Stimulated activated memory B cell treated with anti-CD40 and anti-IgM and Interleukin-4, amounts not matched to agents 10 μg/mL and 1 μg/mL and 100 μg/mL, for 72 hours (primary cell): ENCODE measurements at regions not wholly inside any gene's neighbourhood (a gene's known extent, or its start where the extent isn't known, plus 50 kb on each side); places are given as distances from the start of the nearest gene placed in this dataset.
A peak's percentile ranks its signal among the peaks of the same experiment; 100 is the strongest.

ENCODE experiments used
- ATAC-seq: fragments of 150-1000 bp; cut with Tn5 transposase; 2 replicates; pipeline ENCODE4 v1.10.0; 2021
- H3K27ac Mint-ChIP-seq: one replicate; pipeline ENCODE4 v1.8.0; 2022; ENCODE audit warnings: mild to moderate bottlenecking, mixed read lengths
- H3K27me3 Mint-ChIP-seq: one replicate; pipeline ENCODE4 v1.8.0; 2022; ENCODE audit warnings: mixed read lengths
- H3K36me3 Mint-ChIP-seq: one replicate; pipeline ENCODE4 v1.8.0; 2022; ENCODE audit warnings: mixed read lengths
- H3K4me1 Mint-ChIP-seq: one replicate; pipeline ENCODE4 v1.8.0; 2022; ENCODE audit warnings: mixed read lengths
- H3K4me3 Mint-ChIP-seq: one replicate; pipeline ENCODE4 v1.8.0; 2022; ENCODE audit warnings: mild to moderate bottlenecking, moderate library complexity, mixed read lengths
- H3K9me3 Mint-ChIP-seq: one replicate; pipeline ENCODE4 v1.8.0; 2022; ENCODE audit warnings: mixed read lengths

DNA sequence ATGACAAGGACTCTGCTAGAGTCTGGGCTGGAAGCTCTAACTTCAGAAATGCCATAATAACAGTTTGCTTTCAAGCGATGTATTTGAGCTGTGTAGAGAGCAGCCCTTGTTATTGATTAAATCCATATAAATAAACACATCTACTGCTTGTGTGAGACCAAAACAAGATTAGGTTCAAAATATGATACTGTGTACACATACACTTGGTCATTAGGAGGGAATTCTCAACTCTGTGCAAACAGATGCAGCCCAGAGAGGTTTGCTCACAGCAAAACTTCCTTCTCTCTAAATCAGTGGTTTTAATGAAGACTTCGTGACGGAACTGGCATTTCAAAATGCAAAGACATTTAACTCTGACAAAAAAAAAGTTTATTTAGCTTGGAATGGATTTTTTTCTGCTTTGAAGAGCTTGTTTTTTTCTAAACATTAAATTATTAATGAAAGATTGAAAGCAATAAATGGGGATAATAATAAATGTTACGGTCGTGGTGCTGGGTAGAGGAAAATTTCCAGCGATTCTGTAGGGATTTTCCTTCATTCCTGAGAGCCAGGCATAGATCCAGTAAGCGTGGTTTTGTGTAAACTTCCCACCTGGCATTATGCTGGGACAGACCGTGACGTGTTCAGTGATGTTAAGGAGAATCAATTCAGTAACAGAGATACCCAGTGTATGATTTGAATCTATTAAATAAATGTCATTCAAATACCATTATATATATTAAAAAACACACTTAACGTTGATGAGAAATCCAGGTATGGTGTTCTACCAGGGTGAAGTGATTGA, 213.7 kb downstream of the TEX29 start:
- H3K36me3 Mint-ChIP-seq: no peaks in the 10 kb centered on the region
- no peak overlapping the region for H3K27ac Mint-ChIP-seq
- H3K9me3 Mint-ChIP-seq: no peaks in the 10 kb centered on the region
- H3K4me3 Mint-ChIP-seq: no peak overlapping the region
- no peak for ATAC-seq
- peaks cover 60% of the 10 kb centered on the region for H3K27me3 Mint-ChIP-seq
- no peaks in the 10 kb centered on the region for H3K4me1 Mint-ChIP-seq

DNA sequence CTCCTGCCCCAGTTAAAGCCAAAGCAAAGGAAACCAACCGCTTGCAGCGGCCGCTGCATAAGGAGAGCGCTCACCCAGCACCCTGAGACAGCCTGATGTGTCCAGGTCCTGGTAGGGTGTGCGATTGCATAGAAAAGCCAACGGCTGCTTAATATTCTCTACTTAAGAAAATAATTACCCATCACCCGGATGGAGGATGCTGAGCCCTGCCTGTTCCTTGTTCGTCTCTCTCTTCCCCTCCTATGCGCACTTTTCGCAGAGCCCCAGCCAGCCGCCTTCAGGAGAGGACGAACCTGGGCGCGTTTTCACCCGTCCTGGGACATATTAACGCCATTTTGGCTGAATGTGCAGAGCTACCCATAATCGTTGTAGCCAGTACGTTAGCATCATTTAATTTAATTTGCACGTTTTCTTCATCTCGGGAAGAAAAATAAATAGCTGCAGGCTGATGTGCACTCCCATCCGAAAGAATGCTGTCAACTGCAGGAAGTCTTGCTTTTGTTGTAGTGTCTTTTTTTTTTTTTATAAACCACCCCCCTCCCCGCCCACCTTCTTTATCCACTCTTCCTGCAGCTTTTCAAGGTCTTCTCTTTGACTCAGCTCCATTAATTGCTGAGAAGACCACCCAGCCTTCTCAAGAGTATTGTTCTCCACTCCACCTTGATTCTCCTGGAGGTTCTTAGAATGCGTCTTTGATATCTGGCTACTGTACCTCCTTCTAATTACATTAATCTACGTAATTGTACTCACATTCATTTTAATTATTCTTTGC, 214.5 kb downstream of the TEX29 start:
- no peaks in the 10 kb centered on the region for H3K36me3 Mint-ChIP-seq
- H3K27me3 Mint-ChIP-seq: peaks cover 59% of the 10 kb centered on the region
- H3K4me1 Mint-ChIP-seq: no peaks in the 10 kb centered on the region
- H3K9me3 Mint-ChIP-seq: no peaks in the 10 kb centered on the region
- H3K4me3 Mint-ChIP-seq: no peak overlapping the region
- no peak for ATAC-seq
- no peak overlapping the region for H3K27ac Mint-ChIP-seq

DNA sequence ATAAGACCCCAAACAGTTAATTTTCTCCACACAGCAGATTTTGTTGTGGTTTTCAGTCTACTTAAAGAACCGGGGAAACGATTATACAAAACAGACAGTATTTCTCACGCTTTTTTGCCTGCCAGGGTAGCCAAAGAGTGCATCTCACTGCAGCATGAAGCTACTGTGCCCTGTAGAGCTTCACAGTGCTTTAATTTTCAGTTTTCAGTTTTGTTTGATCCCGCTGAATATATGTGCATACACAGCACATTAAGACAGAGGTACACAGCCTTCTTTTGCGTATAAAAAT, 215.0 kb downstream of the TEX29 start:
- H3K27ac Mint-ChIP-seq: no peak overlapping the region
- no peaks in the 10 kb centered on the region for H3K9me3 Mint-ChIP-seq
- no peaks in the 10 kb centered on the region for H3K4me1 Mint-ChIP-seq
- H3K36me3 Mint-ChIP-seq: no peaks in the 10 kb centered on the region
- H3K4me3 Mint-ChIP-seq: no peak overlapping the region
- no peak for ATAC-seq
- peaks cover 61% of the 10 kb centered on the region for H3K27me3 Mint-ChIP-seq

DNA sequence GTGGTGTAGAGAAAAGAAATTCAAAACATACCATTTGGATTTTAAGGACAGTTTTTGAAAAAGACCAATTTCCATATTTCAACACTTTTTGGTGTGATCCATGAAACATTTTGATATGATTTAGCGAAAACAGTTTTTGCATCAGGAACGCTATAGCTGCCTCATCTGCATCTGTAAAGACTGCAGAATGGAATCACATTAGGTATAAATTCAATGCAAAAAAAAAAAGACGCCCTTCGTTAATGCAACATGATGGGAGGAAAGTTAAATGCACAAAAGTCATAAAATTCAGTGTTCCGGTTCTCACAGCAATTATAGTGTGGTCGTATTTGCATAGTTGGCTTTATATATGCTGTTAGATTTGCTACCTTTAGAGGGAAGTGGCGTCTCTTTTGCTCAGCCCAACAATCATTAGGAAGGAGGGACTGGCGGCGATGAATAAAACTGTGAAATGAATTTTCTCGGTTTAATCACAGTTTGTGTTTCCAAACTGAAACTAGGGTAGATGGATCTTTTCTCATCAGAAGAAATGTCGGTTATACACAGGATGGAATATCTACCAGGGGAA, 215.7 kb downstream of the TEX29 start:
- ATAC-seq: no peak
- H3K9me3 Mint-ChIP-seq: no peaks in the 10 kb centered on the region
- H3K36me3 Mint-ChIP-seq: no peaks in the 10 kb centered on the region
- no peak overlapping the region for H3K27ac Mint-ChIP-seq
- no peak overlapping the region for H3K4me3 Mint-ChIP-seq
- H3K27me3 Mint-ChIP-seq: peaks cover 54% of the 10 kb centered on the region
- no peaks in the 10 kb centered on the region for H3K4me1 Mint-ChIP-seq

DNA sequence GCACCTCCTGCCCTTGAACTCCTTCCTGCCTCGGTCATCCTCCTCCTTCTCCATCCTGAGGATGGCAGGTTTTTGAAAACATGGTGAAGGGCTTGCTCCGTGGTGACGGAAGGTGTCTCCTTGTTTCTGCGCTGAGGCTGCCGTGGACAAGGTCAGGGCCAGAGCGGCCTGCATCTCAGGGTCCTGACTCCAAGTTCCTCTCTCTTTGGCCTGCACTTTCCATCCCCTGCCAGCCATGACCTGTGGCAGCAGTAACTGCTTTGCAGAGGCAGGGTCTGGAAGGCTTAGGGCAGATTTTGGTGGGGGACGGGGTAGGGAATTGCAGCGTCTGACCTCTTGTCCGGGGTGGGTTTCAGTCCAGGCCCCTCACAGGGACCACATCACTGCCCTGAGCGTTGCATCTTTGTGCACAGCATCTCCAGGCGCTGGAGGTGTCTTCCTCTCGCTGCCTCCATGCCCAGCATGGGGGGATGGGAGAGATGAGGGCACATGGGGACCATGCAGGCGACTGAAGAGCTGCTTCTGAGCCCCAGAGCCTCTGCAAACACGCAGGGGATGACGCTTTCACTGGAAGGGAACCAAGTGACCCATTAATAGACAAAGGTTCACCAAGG, 216.8 kb downstream of the TEX29 start:
- H3K9me3 Mint-ChIP-seq: no peaks in the 10 kb centered on the region
- H3K27me3 Mint-ChIP-seq: peaks cover 45% of the 10 kb centered on the region
- no peak overlapping the region for H3K27ac Mint-ChIP-seq
- no peaks in the 10 kb centered on the region for H3K4me1 Mint-ChIP-seq
- H3K4me3 Mint-ChIP-seq: no peak overlapping the region
- peak; percentile 37 for ATAC-seq
- no peaks in the 10 kb centered on the region for H3K36me3 Mint-ChIP-seq

DNA sequence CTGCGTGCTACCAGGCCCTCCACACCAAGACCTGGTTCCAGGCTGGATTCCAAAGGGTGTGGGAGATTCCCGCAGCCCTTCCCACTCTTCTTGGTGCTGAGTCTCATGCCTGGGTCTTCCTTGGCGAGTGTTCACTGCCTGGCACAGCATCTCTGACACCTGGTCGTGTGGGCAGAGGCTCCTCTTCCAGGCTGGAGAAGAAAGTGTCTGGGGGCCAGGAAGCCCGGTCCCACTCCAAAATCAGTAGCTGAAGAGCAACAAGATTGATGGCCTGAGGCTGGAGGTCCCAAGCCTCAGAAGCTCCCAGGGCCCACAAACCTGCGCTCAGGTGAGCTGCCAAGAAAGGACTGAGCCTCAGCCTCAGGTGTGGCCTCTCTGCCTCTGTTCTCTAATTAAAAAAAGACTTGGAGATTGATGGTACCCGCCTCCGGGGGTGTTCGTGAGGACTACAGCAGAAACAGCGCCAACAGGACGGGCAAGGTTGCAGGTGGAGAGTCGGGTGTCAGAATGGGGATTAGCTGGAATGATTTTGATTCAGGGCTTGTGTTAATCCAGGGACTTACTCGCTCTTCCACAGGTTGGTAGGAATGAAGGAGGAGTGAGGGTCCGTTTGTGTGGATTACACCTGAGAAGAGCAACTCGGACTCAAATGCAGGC, 217.5 kb downstream of the TEX29 start:
- Mint-ChIP-seq H3K4me1 (no peaks in the 10 kb centered on the region), H3K9me3 (no peaks in the 10 kb centered on the region), H3K4me3 (no peak overlapping the region), H3K27ac (no peak overlapping the region), H3K36me3 (no peaks in the 10 kb centered on the region), H3K27me3 (peaks cover 45% of the 10 kb centered on the region)
- no peak for ATAC-seq

DNA sequence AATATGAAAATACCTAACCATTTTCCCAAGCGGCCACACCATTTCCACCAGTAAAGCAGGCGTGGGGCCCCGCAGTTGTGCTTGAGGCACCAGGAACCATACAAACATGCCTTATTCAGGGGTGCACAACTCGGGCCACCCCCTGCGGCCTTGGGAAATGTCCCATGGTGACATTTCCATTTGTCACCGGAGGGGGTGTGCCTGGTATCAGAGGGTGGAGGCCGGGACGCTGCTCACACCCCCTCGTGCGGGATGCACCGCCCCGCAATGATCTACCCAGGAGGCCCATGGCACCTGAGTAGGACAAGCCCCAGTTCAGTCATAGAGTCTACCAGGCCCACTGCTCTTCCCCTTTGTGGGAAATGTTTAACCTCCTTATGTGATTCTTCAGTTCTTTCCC, 218.8 kb downstream of the TEX29 start:
- ATAC-seq: no peak
- H3K27me3 Mint-ChIP-seq: peaks cover 45% of the 10 kb centered on the region
- H3K9me3 Mint-ChIP-seq: peaks cover 3% of the 10 kb centered on the region
- H3K4me3 Mint-ChIP-seq: no peak overlapping the region
- H3K4me1 Mint-ChIP-seq: no peaks in the 10 kb centered on the region
- H3K36me3 Mint-ChIP-seq: no peaks in the 10 kb centered on the region
- H3K27ac Mint-ChIP-seq: no peak overlapping the region

DNA sequence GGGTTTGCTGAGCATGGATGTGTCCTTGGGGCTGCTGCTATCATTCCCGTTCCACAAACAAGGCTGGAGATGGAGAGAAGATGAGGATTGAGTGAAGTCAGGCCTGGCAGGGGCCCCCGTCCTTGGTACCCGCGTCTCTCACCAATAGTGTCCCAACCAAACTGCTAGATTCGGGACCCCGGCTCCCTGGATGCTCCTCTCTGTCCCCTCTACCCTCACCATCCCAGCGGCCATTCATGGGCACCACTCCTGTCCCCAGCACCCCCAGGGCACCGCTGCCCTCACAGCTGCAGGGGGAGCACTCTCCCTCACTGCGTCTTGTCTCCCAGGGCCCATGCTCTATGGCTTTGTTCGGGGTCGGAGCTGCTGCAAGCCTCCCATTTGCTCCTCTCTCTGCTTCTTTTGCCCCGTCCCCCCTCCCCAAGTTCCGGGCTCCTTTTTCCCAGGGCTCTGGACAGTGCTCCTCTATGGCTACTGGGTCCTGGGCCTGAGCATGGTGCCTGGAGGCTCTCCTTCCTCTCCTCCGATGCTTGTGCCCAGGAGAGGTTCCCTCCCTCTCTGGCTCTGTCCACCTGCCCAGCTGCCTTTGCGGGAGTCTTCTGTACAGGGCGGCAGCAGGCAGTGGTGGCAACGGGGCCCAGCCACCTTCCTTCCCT, 219.5 kb downstream of the TEX29 start:
- Mint-ChIP-seq H3K27me3 (peaks cover 42% of the 10 kb centered on the region), H3K9me3 (peaks cover 6% of the 10 kb centered on the region), H3K36me3 (no peaks in the 10 kb centered on the region), H3K4me3 (no peak overlapping the region), H3K27ac (no peak overlapping the region), H3K4me1 (no peaks in the 10 kb centered on the region)
- ATAC-seq: no peak

DNA sequence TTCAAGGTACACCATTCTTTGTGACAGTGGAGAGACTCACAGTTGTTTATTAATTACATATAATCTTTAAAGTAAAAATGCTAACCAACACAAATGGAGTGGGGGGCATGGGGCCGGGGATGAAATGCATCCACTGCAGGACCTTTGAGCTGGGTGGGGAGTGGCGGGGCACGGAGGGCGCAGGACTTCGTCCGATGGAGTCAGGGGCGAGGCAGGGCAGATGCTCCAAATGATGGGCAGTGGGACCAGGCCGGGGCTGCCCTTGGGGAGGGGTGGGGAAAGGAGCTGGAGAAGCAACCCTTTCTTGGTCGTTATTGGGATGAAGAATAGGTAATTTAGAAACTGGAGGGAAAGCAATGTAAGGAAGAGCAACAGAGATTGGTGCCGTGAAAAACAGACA, 220.0 kb downstream of the TEX29 start:
- Mint-ChIP-seq H3K27me3 (peaks cover 36% of the 10 kb centered on the region), H3K4me3 (no peak overlapping the region), H3K27ac (no peak overlapping the region), H3K36me3 (no peaks in the 10 kb centered on the region), H3K9me3 (peaks cover 6% of the 10 kb centered on the region), H3K4me1 (no peaks in the 10 kb centered on the region)
- ATAC-seq: no peak

DNA sequence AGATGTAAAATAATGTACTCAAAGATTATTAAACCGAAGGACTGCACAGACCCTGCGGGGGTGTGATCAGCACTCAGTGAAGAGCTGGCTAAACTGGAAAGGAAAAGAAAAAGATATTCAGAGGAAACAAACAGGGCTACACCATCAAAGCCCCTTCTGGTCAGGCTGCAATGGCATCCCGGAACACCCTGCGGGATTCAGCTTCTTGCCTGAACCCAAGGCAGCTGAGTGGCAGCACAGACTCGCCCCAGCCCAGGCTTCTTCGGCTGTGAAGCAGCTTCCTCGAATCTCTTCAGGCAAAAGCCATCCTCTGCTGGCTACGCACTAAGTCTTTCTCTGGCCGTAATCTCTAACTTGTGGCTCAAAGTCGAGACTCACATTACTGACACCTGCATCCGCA, 220.9 kb downstream of the TEX29 start:
- Mint-ChIP-seq H3K27ac (no peak overlapping the region), H3K36me3 (no peaks in the 10 kb centered on the region), H3K4me1 (no peaks in the 10 kb centered on the region), H3K27me3 (peaks cover 27% of the 10 kb centered on the region), H3K9me3 (peaks cover 12% of the 10 kb centered on the region), H3K4me3 (no peak overlapping the region)
- ATAC-seq: no peak

DNA sequence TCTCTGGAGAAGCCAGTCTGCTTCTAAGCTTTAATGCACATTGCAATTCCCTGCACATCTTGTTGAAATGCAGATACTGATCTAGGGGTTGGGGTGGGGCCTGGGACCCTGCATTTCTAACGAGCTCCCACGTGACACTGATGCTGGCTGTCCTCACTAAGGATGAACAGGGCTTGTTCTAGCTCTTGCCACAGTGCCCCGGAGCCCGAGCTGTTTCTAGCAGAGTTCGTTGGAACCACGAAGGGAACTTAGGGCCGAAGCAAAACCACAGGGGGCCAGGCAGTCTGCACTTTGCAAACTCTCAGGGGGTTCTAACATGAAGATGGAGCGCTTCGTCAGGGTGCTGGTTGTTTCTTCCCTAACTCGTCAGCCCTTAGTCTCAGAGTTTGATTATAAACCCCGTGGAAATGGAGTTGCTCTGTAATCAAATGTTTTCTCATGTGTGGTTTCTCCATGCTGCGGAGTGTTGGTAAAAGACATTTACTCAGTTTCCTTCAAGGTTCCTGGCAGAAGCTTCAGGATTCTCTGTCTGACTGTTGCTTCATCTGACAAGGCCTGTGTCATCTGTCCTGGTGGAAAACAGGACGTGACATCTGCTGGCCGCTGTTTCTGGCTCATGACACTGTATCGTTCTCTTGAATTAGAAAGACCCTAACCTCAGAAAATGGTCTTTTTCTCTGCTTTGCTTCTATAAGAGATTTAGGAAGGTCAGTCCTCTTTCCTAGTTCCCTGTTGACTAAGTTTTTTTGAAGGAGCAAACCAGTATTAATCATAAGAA, 221.5 kb downstream of the TEX29 start:
- ATAC-seq: no peak
- no peak overlapping the region for H3K27ac Mint-ChIP-seq
- H3K4me3 Mint-ChIP-seq: no peak overlapping the region
- no peaks in the 10 kb centered on the region for H3K36me3 Mint-ChIP-seq
- peaks cover 13% of the 10 kb centered on the region for H3K9me3 Mint-ChIP-seq
- H3K27me3 Mint-ChIP-seq: peaks cover 22% of the 10 kb centered on the region
- no peaks in the 10 kb centered on the region for H3K4me1 Mint-ChIP-seq

DNA sequence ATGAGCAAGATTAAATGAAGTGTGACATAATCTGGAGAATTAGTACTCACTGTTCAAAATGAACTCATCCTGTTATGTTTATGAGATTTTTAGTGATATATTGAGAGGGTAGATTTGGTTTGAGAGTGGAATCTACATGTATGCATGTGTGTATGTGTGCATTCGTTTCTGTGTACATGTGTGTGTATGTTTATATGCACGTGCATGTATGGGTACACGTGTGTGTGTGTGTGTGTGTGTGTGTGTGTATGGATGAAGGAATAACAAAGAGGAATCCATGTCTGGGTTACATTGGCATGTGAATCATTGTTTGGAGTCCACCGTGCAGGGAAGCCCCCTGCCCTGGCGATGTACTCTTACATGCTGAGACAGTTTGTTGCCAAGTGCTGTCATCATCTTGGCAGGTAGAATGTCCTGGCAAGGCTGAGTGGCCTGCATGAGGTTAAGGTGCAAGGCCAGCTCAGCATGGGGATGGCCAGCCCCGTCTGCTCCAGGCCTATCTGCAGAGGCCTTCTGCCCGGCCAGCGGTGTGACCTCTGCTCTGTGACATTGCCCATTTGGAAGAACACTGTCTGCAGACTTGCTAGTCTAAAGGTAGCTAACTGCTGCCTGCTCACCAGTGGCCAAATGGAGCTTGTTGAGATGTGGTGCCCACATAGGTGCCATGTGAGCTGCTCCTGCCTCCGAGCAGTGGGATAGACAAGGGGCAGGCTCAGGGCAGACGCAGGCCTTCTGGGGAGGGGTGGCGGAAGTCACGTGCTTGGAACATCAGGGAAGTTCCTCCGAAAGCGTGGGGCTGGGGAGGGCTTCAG, 222.3 kb downstream of the TEX29 start:
- Mint-ChIP-seq H3K9me3 (peaks cover 13% of the 10 kb centered on the region), H3K27ac (no peak overlapping the region), H3K4me3 (no peak overlapping the region), H3K4me1 (no peaks in the 10 kb centered on the region), H3K36me3 (no peaks in the 10 kb centered on the region), H3K27me3 (peaks cover 14% of the 10 kb centered on the region)
- no peak for ATAC-seq

DNA sequence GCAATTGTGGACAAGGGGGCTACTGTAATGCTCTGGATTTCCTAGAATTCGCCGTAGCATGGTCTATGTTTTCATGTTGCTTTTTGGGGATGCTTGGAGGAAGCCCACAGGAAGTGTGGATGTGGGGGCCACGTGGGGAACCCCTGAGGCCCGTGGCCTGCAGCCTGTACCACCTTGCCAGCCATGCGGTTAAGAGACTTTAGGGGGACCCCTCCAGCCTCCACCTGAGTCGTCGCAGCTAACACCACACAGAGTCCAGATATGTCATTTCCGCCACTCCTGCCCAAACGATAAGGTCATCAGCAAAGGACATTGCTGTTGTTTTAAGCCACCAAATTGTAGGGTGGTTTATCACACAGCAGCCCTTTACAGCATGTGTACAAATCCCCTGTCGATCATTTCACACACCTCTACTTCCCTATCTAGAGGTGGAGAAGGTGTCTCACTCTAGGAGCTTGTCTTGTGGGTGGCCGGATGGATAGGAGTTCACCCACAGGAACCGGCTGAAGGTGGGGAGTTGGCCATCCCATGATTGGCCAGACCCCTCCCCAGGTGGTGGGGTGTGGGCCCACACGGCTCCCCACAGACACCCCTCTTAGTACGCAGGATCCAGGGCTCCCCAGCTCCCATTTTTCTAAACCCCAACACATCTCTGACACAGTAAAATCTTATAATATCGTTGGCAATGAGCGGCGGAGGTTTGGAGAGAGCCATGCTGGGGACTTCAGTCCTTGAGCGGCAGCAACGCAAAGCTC, 226.7 kb downstream of the TEX29 start:
- Mint-ChIP-seq H3K4me3 (no peak overlapping the region), H3K27ac (no peak overlapping the region), H3K9me3 (peaks cover 17% of the 10 kb centered on the region), H3K27me3 (no peaks in the 10 kb centered on the region), H3K4me1 (no peaks in the 10 kb centered on the region), H3K36me3 (no peaks in the 10 kb centered on the region)
- ATAC-seq: no peak
